H9 (cell line): ENCODE measurements at regions not wholly inside any gene's neighbourhood (a gene's known extent, or its start where the extent isn't known, plus 50 kb on each side); places are given as distances from the start of the nearest gene placed in this dataset.

Experiments
- DNase-seq: peaks from one replicate; pipeline ENCODE4 v3.0.0-alpha.2; 2017
- H2AFZ ChIP-seq: one replicate; pipeline ENCODE4 v1.6.1; 2013; ENCODE audit warnings: mild to moderate bottlenecking, low read length, control low read depth, moderate library complexity
- H2AK5ac ChIP-seq: 2 replicates; pipeline ENCODE4 v1.6.1; 2013; ENCODE audit warnings: low read length, control low read depth, mixed read lengths; ENCODE audit not compliant: insufficient read length
- H2BK120ac ChIP-seq: one replicate; pipeline ENCODE4 v1.6.1; 2013; ENCODE audit warnings: low read depth, mild to moderate bottlenecking, low read length, control low read depth, inconsistent platforms; ENCODE audit not compliant: poor library complexity, severe bottlenecking
- H2BK12ac ChIP-seq: 2 replicates; pipeline ENCODE4 v1.6.1; 2013; ENCODE audit warnings: low read length, control low read depth, mixed read lengths, low read depth; ENCODE audit not compliant: insufficient read length
- H2BK15ac ChIP-seq: 2 replicates; pipeline ENCODE4 v1.6.1; 2013; ENCODE audit warnings: low read depth, low read length, control low read depth
- H2BK20ac ChIP-seq: one replicate; pipeline ENCODE4 v1.6.1; 2013; ENCODE audit warnings: low read depth, mild to moderate bottlenecking, low read length, control low read depth, inconsistent platforms; ENCODE audit not compliant: poor library complexity, severe bottlenecking
- H2BK5ac ChIP-seq: 2 replicates; pipeline ENCODE4 v1.6.1; 2013; ENCODE audit warnings: low read length, control low read depth, mixed read lengths; ENCODE audit not compliant: insufficient read length
- H3K14ac ChIP-seq: 2 replicates; pipeline ENCODE4 v1.6.1; 2013; ENCODE audit warnings: low read length, control low read depth; ENCODE audit not compliant: insufficient read depth
- H3K18ac ChIP-seq: 2 replicates; pipeline ENCODE4 v1.6.1; 2013; ENCODE audit warnings: low read depth, mild to moderate bottlenecking, mixed read lengths, low read length, control low read depth; ENCODE audit not compliant: insufficient read length
- H3K23ac ChIP-seq: 2 replicates; pipeline ENCODE4 v1.6.1; 2013; ENCODE audit warnings: low read length, control low read depth, mixed read lengths, low read depth; ENCODE audit not compliant: insufficient read length
- H3K23me2 ChIP-seq: 2 replicates; pipeline ENCODE4 v1.6.1; 2013; ENCODE audit warnings: low read depth, mild to moderate bottlenecking, mixed read lengths, low read length, control low read depth; ENCODE audit not compliant: insufficient read length, poor library complexity, severe bottlenecking
- H3K27ac ChIP-seq: 2 replicates; pipeline ENCODE4 v1.5.1; 2013; ENCODE audit warnings: low read length, control low read depth, mixed read lengths, low read depth; ENCODE audit not compliant: insufficient read length
- H3K27me3 ChIP-seq: 2 replicates; pipeline ENCODE4 v1.6.1; 2013; ENCODE audit warnings: low read length, control low read depth, inconsistent platforms; ENCODE audit not compliant: insufficient read depth
- H3K4ac ChIP-seq: 2 replicates; pipeline ENCODE4 v1.6.1; 2013; ENCODE audit warnings: low read depth, mild to moderate bottlenecking, control low read depth, inconsistent platforms, low read length, moderate library complexity
- H3K4me1 ChIP-seq: 2 replicates; pipeline ENCODE4 v1.6.1; 2013; ENCODE audit warnings: low read length, control low read depth, inconsistent platforms; ENCODE audit not compliant: insufficient read depth
- H3K4me2 ChIP-seq: 2 replicates; pipeline ENCODE4 v1.6.1; 2013; ENCODE audit warnings: low read length, control low read depth, mixed read lengths; ENCODE audit not compliant: insufficient read length, insufficient read depth
- H3K56ac ChIP-seq: 2 replicates; pipeline ENCODE4 v1.6.1; 2013; ENCODE audit warnings: low read depth, mild to moderate bottlenecking, mixed read lengths, low read length, control low read depth; ENCODE audit not compliant: insufficient read length
- H3K79me1 ChIP-seq: 2 replicates; pipeline ENCODE4 v1.6.1; 2013; ENCODE audit warnings: low read depth, mild to moderate bottlenecking, moderate library complexity, low read length, control low read depth, inconsistent platforms; ENCODE audit not compliant: insufficient read depth, poor library complexity, severe bottlenecking
- H3K79me2 ChIP-seq: 2 replicates; pipeline ENCODE4 v1.6.1; 2013; ENCODE audit warnings: low read length, control low read depth, inconsistent platforms; ENCODE audit not compliant: insufficient read depth
- H3K9ac ChIP-seq: 2 replicates; pipeline ENCODE4 v1.6.1; 2013; ENCODE audit warnings: low read length, control low read depth, mixed read lengths; ENCODE audit not compliant: insufficient read length; ENCODE audit errors: extremely low read depth
- H3K9me3 ChIP-seq: one replicate; pipeline ENCODE4 v1.6.1; 2013; ENCODE audit warnings: low read depth, low read length, inconsistent platforms; ENCODE audit not compliant: control insufficient read depth
- H3T11ph ChIP-seq: one replicate; pipeline ENCODE4 v1.6.1; 2013; ENCODE audit warnings: mild to moderate bottlenecking, low read length, control low read depth, inconsistent platforms
- H4K20me1 ChIP-seq: one replicate; pipeline ENCODE4 v1.6.1; 2013; ENCODE audit not compliant: control insufficient read depth, insufficient read length, insufficient read depth
- H4K5ac ChIP-seq: 2 replicates; pipeline ENCODE4 v1.6.1; 2013; ENCODE audit warnings: low read depth, mild to moderate bottlenecking, mixed read lengths, low read length, control low read depth; ENCODE audit not compliant: insufficient read length
- H4K8ac ChIP-seq: replicated peaks from 2 replicates; pipeline ENCODE4 v1.6.1; 2013; ENCODE audit warnings: low read length, control low read depth, mixed read lengths, low read depth; ENCODE audit not compliant: insufficient read length
- H4K91ac ChIP-seq: 2 replicates; pipeline ENCODE4 v1.6.1; 2013; ENCODE audit warnings: low read depth, mild to moderate bottlenecking, moderate library complexity, mixed read lengths, low read length, control low read depth; ENCODE audit not compliant: insufficient read length
- H3K27ac Mint-ChIP-seq, 3 experiments: 2 replicates in 2 of 3; 3 replicates in 1 of 3; pipeline ENCODE4 v1.8.0; 2020 to 2021; ENCODE audit warnings: mixed read lengths in 3 of 3, mild to moderate bottlenecking in 1 of 3, moderate library complexity in 1 of 3
- H3K27me3 Mint-ChIP-seq: 2 replicates; pipeline ENCODE4 v1.8.0; 2021; ENCODE audit warnings: low read depth, mild to moderate bottlenecking, moderate library complexity, mixed read lengths
- H3K36me3 Mint-ChIP-seq, 3 experiments: 2 replicates in 2 of 3; 3 replicates in 1 of 3; pipeline ENCODE4 v1.8.0; 2020 to 2021; ENCODE audit warnings: low read depth in 3 of 3, mixed read lengths in 3 of 3; ENCODE audit not compliant: insufficient read depth in 1 of 3
- H3K4me1 Mint-ChIP-seq, 2 experiments: 2 replicates each; pipeline ENCODE4 v1.8.0; 2020; ENCODE audit warnings: mixed read lengths in 2 of 2
- H3K4me3 Mint-ChIP-seq, 2 experiments: 2 replicates in 1 of 2; 3 replicates in 1 of 2; pipeline ENCODE4 v1.8.0; 2020 to 2021; ENCODE audit warnings: mild to moderate bottlenecking in 2 of 2, mixed read lengths in 2 of 2, moderate library complexity in 1 of 2
- H3K9me3 Mint-ChIP-seq, 2 experiments: 2 replicates in 1 of 2; 3 replicates in 1 of 2; pipeline ENCODE4 v1.8.0; 2020; ENCODE audit warnings: mild to moderate bottlenecking in 2 of 2, mixed read lengths in 2 of 2, moderate library complexity in 1 of 2
- WGBS: extraction: QIAGEN DNeasy Blood & Tissue Kit; methylation state at CpG from one replicate; pipeline ENCODE4 v1.1.7; 2013; ENCODE audit warnings: missing lambda C conversion rate, low lambda C conversion rate, mixed read lengths; ENCODE audit not compliant: insufficient read length; ENCODE audit errors: extremely low coverage; 5-methylcytosine and 5-hydroxymethylcytosine counted together
- TF ChIP-seq, protein P1 (sequence below): fragments of 200-600 bp; sonication (generic); conservative IDR thresholded peaks from 3 replicates; pipeline ENCODE4 v1.8.0; 2021; ENCODE audit warnings: antibody characterized with exemption, mild to moderate bottlenecking

DNA sequence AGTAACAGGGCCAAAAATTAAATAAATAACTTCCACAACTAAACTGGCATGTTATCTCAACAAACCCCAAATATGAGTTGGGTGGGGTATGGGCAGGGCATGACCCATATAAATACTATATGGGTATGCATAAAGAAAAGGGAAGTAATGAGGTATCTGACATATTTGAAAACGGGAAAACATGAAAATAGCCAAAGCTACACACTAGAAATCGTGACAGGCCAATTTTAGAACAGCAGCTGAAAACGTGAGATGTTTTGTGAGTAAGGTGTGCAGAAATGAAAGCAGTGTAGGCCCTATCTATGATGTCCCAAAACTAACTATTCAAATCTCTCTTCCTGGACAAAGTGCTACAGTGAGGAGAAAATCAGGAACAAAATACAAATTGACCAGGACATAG lies 537.9 kb upstream of the NR5A2 start:
- Histone ChIP-seq H3K23ac (no peak overlapping the region), H2BK12ac (no peak overlapping the region), H2AK5ac (no peak overlapping the region), H3K23me2 (no peaks in the 10 kb centered on the region), H3K56ac (no peak overlapping the region), H4K5ac (no peak overlapping the region), H3K9me3 (no peaks in the 10 kb centered on the region), H3K27ac (no peak overlapping the region), H2BK120ac (no peak overlapping the region), H2AFZ (no peak overlapping the region), H3K79me1 (no peaks in the 10 kb centered on the region), H4K91ac (no peak overlapping the region), H3K4ac (no peak overlapping the region), H3K27me3 (no peaks in the 10 kb centered on the region), H4K8ac (no peak overlapping the region), H2BK5ac (no peak overlapping the region), H3T11ph (no peak overlapping the region), H3K14ac (no peak overlapping the region), H3K9ac (no peak overlapping the region), H2BK20ac (no peak overlapping the region), H3K4me1 (no peaks in the 10 kb centered on the region), H3K4me2 (no peak overlapping the region), H3K18ac (no peak overlapping the region), H3K79me2 (no peaks in the 10 kb centered on the region), H2BK15ac (no peak overlapping the region), H4K20me1 (no peaks in the 10 kb centered on the region)
- Mint-ChIP-seq H3K4me1 (peaks cover 14% of the 10 kb centered on the region in 2 experiments), H3K27me3 (no peaks in the 10 kb centered on the region), H3K36me3 (peaks cover 0 to 5% (median 5%) of the 10 kb centered on the region in 3 experiments; a peak in 5 of 7 replicates), H3K9me3 (peaks cover 6% of the 10 kb centered on the region in 2 experiments; a peak in 4 of 5 replicates), H3K27ac (no peak overlapping the region), H3K4me3 (no peak overlapping the region)
- no peak for DNase-seq
- WGBS, result no CpG with 5 or more reads among the region's 3 CpGs
- TF ChIP-seq, protein P1, sequence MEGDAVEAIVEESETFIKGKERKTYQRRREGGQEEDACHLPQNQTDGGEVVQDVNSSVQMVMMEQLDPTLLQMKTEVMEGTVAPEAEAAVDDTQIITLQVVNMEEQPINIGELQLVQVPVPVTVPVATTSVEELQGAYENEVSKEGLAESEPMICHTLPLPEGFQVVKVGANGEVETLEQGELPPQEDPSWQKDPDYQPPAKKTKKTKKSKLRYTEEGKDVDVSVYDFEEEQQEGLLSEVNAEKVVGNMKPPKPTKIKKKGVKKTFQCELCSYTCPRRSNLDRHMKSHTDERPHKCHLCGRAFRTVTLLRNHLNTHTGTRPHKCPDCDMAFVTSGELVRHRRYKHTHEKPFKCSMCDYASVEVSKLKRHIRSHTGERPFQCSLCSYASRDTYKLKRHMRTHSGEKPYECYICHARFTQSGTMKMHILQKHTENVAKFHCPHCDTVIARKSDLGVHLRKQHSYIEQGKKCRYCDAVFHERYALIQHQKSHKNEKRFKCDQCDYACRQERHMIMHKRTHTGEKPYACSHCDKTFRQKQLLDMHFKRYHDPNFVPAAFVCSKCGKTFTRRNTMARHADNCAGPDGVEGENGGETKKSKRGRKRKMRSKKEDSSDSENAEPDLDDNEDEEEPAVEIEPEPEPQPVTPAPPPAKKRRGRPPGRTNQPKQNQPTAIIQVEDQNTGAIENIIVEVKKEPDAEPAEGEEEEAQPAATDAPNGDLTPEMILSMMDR, result no peak
